Hepatic stellate cell (primary cell): ENCODE measurements at regions not wholly inside any gene's neighbourhood (a gene's known extent, or its start where the extent isn't known, plus 50 kb on each side); places are given as distances from the start of the nearest gene placed in this dataset.
"Not testable (repeated sequence)": the region's sequence is repeated elsewhere in the genome, so short reads cannot be mapped to it uniquely, and the experiment has no call there.

Experiments used
- DNase-seq: peaks from one replicate; pipeline ENCODE4 v3.0.0; 2011; ENCODE audit warnings: low spot score

GRCh38 chr5:142259758-142260157 lies 65.1 kb downstream of the SPRY4 start:
- no peak for DNase-seq

- DNase-seq: no peak
Measured at GRCh38 chr5:142255831-142256230, 69.0 kb downstream of the SPRY4 start.

- DNase-seq: no peak
Measured at GRCh38 chr5:142254431-142254830, 70.4 kb downstream of the SPRY4 start.

- no peak for DNase-seq
Measured at GRCh38 chr5:142253938-142254337, 70.9 kb downstream of the SPRY4 start.

- DNase-seq: no peak
Measured at GRCh38 chr5:142250119-142250518, 74.7 kb downstream of the SPRY4 start.

- DNase-seq: no peak
Measured at GRCh38 chr5:142248853-142249462, 75.9 kb downstream of the SPRY4 start.

DNA sequence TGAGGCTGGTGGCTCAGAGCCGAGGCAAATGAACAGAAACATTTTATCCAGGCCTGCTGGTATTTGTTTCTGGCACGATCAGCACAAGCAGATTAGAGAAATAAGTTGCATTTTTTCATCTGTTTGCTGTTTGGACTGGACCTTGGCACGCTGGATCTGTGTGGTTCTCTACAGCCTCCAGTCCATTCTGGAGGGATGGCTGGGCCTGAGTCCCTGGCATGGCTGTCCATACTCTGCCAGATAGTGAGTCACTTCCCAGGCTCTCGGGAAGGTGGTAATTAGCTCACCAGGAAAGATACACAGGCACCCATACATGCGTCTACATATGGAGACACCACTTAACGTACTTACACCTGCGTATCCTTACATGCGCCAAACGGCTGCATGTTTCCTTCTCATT lies 78.6 kb downstream of the SPRY4 start:
- DNase-seq: no peak

- DNase-seq: no peak
Measured at GRCh38 chr5:142245786-142246185, 79.0 kb downstream of the SPRY4 start.

- no peak for DNase-seq
Measured at GRCh38 chr5:142244440-142244839, 80.4 kb downstream of the SPRY4 start.

- no peak for DNase-seq
Measured at GRCh38 chr5:142242272-142242671, 82.5 kb downstream of the SPRY4 start.

GRCh38 chr5:142239394-142240159 lies 85.2 kb downstream of the SPRY4 start:
- DNase-seq: no peak

DNA sequence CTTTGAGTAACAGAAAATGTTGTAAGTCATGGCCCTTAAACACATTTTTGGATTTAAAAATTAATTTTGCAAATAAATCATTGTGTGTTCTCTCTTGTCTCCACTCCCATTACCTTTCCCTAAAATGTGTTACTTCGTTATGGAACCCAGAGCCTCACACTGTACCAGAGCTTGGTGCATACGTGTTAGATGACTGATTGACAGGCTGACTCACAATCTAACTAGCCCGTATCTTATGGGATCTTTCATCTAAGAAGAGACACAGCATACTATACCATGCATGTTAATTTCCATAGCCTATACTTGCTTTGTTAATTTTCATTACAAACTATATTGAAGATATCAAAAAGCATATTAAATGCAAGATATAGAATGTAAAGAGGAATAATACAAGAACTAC lies 87.1 kb downstream of the SPRY4 start:
- DNase-seq: no peak

DNA sequence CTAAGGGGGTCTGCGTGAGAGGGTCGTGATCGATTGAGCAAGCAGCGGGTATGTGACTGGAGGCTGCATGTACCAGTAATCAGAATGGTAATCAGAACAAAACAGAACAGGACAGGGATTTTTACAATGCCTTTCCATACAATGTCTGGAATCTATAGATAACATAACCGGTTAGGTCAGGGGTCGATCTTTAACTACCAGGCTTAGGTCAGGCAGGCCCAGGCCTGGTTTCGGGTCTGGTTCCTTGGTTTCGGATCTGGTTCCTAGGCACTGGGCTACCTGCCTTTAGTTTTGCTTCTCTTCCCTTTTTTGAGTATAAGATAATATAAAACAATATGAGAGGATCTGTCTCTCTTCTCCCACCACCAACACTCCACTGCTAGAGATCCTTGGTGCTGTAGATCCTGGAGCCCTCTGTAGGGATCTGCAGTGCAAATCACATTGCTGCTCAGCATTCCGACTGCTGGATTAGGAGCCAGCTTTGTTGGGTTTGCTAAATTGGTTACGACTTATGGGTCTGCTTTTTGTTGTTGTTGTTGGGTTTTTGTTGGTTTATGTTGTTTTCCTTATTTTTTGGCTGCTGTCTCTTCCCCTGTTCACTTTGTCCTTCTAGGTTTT lies 88.0 kb downstream of the SPRY4 start:
- not testable (repeated sequence) for DNase-seq

DNA sequence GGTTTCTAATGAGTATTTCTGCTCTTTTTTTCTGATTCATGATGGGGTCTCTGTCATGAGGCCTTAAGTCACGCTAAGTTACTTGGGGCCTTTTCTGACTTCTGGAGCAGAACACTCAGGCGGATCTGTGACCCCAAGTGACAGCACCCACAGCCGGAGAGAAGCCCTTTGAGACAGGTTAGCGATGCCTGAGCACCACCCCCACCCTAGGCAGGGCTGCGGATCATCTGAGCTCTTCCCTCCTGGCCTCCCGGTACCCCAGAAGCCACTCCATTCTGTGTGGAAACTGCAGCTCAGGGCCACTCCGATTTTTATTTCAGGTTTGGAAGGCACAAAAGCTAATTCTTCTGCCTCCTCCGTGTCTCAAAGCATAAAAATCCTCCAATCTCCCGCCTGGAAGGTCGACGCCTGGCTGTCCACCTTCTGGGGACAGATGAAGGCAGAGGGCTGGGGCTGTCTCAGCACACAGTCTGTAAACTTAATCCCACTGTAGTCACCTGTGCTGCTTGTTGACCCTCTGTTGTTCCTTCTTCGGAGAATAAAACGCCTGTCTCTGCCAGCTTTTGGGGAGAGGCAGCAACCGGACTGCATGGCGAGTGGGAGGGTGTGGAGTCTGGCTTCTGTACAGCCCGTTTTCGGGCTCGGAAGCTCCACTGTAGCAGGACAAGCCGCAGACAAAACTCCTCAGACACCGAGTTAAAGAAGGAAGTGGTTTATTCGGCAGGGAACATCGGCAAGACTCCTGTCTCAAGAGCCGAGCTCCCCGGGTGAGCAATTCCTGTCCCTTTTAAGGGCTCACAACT lies 88.8 kb downstream of the SPRY4 start:
- DNase-seq: no peak

- DNase-seq: no peak
Measured at GRCh38 chr5:142235050-142235797, 89.6 kb downstream of the SPRY4 start.

DNA sequence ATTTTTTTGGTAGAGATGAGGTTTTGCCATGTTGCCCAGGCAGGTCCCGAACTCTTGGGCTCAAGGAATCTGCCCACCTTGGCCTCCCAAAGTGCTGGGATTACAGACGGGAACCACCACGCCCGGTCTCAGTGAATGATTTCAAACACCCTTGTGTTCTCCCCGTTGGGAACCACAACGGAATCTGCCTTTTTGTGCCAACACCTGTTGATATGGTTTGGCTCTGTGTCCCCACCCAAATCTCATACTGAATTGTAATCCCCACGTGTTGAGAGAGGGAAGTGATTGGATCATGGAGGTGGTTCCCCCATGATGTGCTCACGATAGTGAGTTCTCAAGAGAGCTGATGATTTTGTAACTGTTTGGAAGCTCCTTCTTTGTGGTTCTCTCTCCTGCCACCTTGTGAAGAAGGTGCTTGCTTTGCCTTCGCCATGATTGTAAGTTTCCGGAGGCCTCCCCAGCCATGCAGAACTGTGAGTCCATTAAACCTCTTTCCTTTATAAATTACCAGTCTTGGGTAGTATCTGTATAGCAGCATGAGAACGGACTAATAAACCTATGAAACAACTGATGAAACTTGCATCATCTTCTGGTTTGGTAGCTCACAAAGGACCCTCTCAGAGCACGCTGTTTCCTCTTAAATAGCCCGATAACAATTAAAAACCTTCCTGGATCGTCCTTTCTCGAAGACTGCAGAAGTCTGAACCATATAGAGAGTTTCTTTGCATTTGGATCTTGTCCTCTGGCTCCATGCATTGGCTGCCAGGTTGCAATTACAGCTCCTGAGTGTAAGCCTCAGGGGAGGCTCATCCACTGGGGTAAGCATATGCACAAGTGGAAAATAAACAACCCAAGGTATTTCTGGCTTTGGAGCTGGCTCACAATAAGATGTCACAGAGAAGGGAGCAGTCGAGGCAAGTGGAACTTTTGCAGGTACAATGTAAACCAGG lies 91.5 kb downstream of the SPRY4 start:
- DNase-seq: no peak

- not testable (repeated sequence) for DNase-seq
Measured at GRCh38 chr5:142230949-142231348, 93.9 kb downstream of the SPRY4 start.

GRCh38 chr5:142225141-142225540 lies 99.7 kb downstream of the SPRY4 start:
- no peak for DNase-seq

DNA sequence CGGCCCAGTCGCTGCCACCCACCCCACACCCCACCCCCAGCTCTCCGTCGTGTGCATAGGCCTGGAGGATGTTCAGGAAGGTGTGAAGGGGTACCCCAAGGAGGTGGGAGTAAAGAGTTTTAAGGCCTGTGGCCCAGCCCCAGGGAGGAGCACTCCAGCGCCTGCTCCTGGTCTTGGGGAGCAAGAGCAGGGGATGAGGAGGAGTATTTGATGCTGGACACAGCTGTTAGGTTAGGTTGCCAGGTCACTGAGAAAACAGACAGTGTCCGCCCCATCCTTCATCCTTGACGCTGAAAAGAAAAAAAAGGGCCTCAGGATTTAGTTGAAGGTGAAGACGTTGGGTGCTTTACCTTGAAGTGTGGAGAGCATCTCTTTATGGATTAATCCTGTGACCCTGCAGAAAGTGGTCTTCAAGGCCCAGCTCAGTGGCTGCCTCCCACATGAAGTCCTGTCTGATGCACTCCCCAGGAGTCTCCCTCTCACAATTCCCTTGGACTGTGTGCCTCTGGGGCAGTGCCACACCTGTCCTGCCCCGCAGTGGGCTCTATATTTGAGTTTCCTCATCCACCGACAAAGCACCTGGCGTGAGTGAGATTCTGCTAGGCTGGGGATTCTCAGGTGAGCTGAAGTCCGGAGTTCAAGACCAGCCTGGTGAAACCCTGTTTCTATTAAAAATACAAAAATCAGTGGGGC lies 101.8 kb downstream of the SPRY4 start:
- no peak for DNase-seq

DNA sequence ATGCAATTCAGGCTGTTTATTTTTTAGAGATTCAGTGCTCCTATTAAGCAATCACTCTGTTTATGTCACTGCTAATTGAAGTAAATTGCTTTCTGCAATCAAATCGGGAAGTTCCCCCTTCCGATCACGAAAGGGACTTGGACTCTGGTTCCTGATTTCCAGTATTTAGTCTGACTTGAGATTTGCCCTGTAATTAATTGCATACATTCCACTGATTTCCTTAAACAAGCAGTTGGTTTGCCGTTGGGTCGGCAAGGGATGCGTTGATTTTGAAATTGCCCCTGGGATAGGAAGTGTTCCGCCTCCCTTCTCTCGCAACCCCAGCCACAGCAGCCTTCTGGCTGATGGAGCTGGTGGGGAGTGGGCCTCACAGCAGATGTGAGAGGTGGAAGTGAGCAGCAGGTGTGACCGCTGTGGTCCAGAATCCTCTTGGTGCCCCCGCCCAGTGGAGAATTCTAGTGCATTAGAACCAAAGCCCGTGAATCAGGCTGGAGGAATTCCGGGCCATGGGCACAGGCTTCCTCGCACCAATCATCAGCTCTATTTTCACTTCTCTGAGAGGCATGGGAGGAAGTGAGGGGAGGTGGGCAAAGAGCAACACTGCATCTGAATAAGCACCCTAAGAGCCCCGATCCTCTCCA lies 102.5 kb downstream of the SPRY4 start:
- no peak for DNase-seq
